HK-2 (cell line): ENCODE measurements at regions not wholly inside any gene's neighbourhood (a gene's known extent, or its start where the extent isn't known, plus 50 kb on each side); places are given as distances from the start of the nearest gene placed in this dataset.

Experiments used
- DNase-seq: peaks from one replicate; pipeline ENCODE4 v3.0.0-alpha.2; 2018; ENCODE audit not compliant: unreplicated experiment

DNA sequence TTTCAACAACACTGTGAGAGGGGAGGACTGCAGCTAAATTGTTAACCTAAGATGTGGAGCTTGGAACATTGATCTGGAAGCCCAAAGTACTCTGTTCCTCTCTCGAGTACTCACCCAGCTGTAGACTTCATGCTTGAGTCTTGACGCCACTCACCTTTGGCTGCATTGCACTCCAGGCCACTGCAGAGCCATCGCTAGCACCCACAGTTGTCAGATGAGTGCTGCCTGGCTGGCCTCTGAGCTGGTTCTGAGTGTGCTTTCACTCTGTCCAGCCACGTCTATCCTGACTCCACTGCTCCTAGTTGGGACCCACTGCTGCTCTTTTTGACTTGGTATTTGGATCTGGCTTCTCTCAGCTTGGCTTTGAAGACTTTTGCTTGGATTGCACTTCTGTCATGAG is 552.1 kb downstream of the DCDC2C start:
- no peak for DNase-seq

DNA sequence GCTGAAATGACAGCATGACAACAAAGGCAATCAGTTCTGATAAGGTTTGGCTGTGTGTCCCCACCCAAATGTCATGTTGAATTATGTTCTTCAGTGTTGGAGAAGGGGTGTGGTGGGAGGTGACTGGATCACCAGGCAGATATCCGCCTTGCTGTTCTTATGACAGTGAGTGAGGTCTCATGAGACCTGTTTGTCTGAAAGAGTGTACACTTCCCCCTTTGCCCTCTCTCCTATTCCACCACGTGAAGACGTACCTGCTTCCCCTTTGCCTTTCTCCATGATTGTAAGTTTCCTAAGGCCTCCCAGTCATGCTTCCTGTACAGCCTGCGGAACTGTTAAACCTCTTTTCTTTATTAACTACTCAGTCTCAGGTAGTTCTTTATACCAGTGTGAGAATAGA is 553.0 kb downstream of the DCDC2C start:
- no peak for DNase-seq

DNA sequence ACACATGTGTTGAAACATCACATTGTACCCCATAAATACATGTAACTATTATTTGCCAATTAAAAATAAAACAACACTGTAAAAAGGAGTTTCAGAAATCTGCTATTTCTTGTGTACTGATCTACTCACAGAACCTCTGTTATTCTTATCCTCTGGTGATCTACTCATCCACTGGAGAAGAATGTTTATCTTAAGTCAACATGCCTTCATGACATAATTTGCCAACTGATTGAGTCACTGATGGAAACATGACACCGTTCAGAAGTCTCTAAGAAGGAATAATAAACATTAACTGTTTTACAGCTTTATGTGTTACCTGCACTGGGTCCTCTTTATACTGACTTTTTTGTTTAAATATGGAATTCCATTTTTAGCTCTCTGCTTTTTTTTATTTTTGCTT is 555.2 kb downstream of the DCDC2C start:
- no peak for DNase-seq

DNA sequence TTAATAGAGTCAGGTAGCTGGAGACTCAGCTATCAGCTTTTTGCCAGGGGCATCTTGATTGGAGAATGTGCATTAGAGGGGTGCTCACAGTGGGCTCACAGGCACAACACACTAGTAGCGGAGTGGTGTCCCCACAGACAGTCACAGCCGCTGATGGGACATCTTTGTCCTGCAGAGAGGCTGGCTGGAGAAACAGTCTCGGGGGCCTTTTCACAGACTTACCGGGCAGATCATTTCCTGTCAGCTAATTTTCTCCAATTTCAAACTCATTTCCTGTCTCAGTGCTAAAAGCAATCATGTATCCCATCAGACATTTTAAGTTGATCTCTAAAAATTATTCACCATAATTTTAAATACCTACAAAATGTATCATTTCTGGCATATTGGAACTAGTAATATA is 562.6 kb downstream of the DCDC2C start:
- DNase-seq, result no peak

DNA sequence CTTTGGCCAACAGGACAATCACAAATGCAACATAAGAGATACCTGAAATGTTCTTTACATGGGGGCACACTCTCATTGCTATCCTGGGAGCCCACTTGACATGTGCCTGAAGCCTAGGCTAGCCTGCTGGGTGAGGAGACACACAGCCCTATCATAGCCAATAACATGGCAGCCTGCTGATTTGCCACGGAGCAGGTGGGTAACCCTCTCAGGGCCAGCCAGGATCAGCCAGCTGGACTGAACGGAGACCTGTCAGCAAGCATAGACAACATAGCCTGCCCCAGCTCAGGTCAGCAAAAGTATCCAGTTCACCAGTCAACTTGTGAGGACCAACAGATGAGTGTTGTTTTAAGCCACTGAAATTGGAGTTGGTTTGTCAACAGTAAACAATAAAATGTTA is 566.5 kb downstream of the DCDC2C start:
- no peak for DNase-seq

DNA sequence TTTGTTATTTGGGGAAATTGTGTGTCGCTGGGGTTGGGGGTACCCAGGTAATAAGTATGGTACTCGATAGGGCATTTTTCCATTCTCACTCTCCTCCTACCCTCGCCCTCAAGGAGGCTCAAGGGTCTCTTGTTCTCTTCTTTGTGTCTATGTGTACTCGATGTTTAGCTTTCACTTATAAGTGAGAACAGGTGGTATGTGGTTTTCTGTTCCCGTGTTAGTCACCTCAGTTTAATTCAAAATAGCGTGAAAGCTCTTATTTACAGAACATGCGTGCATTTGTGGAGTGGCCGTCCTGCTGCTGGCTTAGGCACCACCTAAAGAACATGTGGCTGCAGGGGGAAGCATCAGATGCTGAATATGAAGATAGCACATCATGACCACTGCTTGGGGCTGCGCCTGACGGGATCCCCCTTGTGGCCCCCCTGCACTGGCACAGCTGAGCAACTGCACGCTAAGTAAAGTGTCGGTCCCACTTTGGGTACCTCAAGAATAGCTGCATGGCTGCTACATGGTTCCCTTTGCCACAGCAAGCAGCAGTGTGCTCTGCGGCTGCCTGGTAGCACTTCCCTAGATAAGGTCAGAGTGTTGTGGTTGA is 569.0 kb downstream of the DCDC2C start:
- no peak for DNase-seq

DNA sequence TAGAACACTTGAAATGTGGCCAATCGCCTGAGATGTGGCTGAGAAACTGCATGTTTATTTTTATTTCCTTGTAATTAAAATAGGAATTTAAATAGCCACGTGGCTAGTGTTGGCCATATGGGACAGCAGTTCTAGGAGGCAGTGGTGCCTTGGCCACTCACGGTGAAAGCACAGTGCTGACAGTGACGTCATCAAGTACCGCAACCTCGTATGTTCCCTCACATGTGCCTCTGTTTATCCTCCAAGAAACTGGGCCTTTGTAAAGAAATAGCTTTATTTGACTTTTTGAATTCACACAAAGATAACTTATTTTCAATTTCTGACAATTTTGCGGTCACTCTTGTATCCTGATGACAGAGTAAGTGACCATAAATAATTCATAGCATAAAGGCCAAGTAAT is 575.0 kb downstream of the DCDC2C start:
- DNase-seq, result no peak

DNA sequence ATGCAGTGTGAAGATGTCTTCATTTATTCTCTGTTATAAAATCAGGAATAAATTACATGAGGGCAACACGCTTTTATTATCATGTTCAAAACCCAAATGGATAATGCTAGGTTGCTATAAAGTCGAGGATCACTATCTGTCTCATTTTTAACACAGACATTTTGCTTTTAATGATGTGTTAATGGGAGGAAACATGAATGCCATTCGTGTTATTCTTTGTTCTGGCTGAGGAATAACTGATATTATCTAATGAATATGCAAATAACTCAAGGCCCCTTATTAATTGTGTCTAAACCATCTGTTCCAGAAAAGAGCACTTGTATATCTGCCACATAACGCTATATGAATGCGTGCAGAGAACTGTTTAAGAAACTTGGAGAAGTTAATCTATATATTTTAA is 576.1 kb downstream of the DCDC2C start:
- no peak for DNase-seq

DNA sequence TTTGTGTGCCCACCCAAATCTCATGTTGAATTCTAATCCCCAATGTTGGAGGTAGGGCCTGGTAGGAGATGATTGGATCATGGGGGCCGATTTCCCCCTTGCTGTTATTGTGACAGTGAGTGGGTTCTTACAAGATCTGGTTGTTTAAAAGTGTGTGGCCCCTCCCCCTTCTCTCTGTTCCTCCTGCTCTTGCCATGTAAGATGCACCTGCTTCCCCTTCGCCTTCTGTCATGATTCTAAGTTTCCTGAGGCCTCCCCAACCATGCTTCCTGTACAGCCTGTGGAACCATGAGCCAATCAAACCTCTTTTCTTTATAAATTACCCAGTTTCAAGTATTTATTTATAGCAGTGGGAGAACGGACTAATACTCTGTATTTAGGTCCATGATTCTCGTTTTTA is 588.1 kb downstream of the DCDC2C start:
- DNase-seq, result no peak

DNA sequence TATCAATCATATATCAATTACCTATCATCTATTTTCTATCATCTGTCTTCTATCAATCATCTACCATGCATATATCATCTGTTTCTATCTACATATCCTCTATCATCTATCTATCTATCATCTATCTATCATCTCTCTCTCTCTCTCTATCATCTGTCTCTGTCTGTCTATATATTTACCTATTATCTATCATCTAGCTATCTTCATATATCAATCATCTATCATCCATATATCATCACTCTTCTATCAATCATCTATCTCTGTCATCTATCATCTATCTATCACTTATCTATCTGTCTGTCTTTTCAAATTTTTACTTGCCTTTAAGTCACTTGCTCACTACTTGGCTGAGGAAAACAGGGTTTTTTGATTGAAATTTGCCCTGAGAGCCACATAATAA is 592.3 kb downstream of the DCDC2C start:
- no peak for DNase-seq

DNA sequence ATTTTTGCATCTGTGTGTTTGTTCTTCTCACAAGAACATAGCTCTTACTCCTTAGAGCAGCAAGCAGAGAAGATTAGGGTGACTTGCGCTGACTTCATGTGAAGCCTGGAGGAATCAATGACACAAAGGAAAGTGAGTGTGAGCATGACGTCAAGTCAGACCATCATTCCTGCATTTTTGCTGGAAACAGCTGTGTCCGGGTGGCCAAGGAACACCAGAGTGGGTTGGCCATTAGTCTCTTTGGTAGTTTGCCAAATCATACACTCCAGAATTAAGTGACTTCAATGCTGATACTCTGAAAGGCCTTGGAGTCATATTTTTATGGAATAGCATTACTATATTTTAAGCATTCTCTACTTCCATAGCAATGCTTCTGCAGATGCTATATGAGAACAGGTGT is 597.2 kb downstream of the DCDC2C start:
- no peak for DNase-seq

DNA sequence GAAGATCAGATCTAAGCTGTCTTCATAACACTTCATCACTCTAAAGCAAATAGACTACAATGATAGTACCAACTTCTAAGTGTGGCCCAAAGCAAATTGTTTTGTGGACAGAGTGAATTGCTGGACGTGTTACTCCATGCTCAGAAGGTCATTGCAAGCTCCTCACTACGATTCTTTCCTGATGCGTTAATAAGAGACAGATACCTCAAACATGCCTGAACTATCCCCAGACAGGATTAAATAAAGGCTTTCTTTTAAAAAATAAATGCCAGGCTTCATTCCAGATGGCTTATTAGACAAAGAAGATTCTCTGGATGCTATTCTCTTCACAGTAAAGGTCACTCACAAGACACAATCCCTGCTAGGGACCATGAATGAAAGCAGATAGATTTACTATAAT is 621.2 kb downstream of the DCDC2C start:
- no peak for DNase-seq

DNA sequence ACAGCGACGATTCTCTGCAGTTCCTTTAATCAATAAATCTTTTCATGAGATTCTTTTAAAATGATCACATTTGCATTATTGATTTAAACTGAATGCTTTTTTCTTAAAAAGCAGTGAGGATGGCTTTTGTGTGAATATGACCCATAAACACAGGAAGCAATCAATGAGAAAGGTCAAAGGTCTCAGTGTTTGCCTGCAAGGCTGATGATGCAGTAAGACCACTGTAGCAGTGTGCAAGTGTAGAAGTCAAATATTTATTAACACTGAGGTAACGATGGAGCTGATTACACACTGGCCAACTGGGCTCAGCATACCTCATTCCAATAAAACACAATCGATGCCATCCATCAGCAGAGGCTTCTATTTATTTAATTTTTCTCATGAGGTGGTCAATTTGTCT is 633.5 kb downstream of the DCDC2C start:
- DNase-seq, result no peak

DNA sequence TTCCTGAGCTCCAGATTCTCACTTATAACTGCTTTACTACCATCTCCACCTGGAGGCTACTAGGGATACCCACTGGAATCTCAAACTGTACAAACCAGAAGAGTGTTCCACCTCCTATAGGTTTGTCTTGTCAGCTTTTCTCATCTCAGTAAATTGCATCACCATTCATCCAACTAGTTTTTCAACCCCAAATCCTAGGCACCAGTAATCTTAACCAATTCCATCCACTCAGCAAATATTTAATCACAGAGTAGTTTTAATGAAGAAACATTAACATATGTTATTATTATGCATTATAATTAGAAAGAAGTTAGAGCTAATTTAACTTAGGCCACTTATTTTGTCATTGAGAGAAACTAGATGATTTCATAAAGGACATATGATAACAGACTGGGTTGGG is 635.0 kb downstream of the DCDC2C start:
- no peak for DNase-seq

DNA sequence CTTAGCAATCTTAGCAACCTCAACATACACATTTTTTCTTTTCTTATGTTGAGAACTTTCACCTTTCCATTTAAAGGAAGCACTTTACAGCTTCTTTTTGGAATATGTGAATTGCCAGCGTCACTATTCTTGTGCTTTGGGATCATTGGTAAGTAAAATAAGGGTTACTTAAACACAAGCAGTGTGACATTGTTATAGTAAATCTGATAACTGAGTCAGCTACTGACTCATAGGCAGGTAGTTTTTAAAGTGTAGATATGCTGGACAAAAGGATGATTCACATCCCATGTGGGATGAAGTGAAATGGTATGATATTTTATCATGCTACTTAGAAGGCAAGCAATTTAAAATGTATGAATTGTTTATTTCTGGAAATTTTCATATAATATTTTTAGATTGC is 637.2 kb downstream of the DCDC2C start:
- no peak for DNase-seq

DNA sequence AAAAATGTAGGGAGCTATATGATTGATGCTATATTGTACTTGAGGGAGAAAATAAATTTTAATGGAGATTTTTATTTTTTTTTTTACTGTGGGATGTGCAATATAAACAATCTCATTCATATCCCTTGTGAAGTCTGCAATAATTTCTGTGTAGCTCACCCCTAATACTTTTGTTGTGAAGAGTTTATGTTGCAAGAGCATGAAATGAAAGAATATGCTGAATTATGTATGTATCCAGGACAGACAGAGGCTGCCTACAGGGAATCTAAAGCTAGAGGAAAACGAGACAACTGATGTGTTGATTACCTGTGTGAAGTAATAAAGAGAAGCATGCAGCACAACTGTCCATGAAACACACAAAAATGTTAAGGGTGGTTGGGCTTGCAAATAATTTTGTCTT is 643.3 kb downstream of the DCDC2C start:
- DNase-seq, result no peak

DNA sequence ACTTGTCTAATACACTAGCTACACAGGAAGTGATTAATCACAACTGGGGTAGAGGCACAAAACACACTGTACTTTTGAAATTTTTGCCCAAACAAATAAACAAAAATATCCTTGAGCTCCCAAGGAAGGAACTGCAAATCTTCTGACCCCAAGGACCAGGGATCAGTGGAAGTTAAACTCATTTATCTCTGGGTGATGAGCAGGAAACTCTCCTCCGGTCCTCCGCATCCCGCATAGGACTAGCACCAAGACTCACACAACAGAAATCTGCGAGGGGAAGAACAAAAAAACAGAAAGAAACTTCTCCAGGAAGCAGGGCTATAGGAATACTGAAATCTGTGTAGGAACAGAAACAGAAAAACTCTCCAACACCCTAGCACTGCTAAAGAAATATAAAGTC is 650.3 kb downstream of the DCDC2C start:
- DNase-seq, result no peak

DNA sequence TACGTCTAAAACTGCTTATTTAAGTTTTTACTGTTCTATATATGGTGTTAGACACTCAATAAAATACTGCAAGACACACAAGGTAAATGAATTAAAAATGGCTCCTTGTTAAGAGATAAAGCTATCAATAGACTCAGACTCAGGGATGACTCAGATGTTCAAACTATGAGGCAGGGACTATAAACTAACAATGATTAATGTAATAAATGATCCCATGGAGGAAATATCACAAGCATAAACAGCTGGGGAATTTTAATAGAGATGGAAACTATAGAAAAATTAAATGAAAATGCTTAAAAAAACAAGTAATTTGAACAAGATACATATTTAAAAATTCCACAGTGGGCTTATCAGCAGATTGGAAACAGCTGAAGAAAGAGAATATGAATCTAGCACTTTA is 650.8 kb downstream of the DCDC2C start:
- DNase-seq, result no peak

DNA sequence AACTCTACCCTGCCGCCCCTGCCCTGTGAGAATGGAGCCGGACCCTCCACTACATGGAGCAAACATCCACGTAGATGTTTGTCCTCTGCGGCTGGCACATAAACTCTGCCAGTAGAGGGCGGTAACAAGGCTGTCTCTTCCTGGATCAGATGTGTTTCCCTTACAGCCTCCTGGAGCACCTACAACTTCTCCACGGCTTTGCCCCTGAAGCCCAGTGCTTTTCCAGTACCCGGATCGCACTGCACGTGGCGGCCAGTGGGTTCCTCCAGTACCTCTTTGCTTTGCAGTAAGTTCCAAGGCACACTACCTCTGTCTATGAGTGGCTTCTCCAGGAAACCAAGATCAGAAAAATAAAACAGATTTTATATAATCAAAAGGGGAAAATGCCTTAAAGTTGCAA is 651.3 kb downstream of the DCDC2C start:
- DNase-seq, result peak; percentile 20

DNA sequence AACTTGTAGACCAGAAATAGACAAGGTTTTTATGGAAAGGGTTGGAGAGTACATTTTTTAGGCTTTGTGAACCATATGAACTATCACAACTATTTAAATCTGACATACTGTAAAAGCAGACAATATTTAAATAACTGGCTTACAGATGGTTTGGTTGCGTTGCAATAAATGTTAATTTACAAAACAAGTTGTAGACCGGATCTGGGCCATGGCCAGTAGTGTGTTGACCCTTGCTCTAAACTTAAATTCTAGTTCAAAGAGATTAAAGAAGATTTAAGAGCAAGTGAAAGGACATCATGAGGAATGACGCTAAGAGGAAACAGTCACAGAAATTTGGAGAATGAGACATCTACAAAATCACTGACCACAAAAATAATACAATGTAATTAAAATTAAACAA is 652.7 kb downstream of the DCDC2C start:
- no peak for DNase-seq

DNA sequence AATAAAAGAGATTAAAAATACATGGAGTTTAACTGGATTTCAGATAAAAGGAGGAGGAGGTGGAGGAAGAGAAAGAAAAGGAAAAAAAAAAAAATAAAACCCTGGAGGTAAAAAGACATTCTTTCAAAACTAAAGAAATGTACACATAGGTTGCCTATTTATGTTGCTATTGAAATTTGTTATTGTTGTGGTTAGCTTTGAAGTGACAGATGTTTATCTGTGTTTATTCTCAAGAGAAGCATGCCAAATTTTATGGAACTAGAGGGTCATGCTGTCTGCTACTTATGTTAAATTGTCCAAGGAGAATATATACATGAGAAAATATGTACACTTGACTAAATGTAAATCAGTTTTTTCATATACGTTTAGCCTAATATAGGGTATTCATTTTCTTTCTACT is 653.2 kb downstream of the DCDC2C start:
- no peak for DNase-seq

DNA sequence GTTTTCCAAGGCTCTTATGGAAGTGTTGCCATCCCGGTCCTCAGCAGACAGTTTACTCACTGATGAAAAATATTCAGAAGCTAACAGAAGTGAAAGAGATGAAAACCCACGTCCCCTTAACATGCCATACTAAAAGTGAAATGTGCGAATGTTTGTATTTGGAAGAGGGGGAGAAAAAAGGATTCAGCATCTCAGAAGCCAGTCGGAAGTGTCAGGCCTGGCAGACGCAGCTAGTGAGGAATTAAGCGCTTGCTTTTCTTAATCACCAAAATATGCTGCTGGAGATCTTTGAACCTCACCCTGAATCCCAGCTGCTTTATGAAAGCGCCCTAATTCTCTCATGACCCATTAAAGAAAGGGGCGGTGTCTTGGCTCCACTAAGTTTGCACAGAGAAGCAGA is 653.7 kb downstream of the DCDC2C start:
- DNase-seq, result no peak

DNA sequence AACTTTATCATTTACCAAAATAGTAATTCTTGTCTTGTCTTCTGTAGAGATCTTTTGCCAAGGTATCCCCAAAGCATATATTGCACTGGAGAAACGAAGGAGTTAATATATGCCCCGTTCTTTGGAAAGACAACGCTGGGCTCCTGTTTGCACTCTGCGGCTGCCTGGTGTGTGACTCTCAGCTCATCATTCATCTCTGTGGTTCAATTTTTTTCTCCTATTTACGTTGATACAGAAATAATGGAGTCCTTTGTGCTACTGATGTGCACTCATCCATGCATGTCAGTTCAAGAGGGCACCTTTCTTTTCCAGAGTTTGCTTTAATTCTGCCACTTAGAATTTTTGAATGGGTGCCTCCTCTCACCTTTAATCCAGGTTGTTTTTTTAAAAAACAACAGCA is 655.5 kb downstream of the DCDC2C start:
- DNase-seq, result no peak

DNA sequence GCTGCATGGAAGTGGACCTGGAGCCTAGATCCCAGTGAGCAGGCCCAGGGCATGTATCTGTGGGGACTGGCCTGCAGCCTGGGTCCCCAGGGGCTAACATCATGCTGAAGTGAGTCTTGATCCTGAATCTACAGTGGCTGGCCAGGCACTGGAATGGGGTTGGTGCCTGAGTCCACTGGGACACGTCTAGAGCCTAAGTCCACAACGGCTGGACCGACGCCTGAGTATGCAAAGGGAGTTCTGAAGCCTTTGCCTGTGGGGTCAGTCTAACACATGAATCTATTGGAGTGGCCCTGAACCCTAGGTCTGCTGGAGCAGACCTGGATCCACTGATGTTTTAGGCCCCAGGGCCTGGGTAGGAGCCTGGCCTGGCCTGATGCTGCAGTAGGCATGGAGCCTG is 665.5 kb downstream of the DCDC2C start:
- DNase-seq, result no peak
